ENCODE measurements at regions not wholly inside any gene's neighbourhood (a gene's known extent, or its start where the extent isn't known, plus 50 kb on each side); places are given as distances from the start of the nearest gene placed in this dataset.

GRCh38 chr18:39415471-39415870 lies 1849.9 kb upstream of the CELF4 start:
- CTCF ChIA-PET (ENCODE audit: partially characterized antibody), result no interaction called here
- H3K4me2 ChIP-seq (ENCODE audit: insufficient read depth in 1 of 2, low read depth in 2 of 2, low read length in 2 of 2), result no peak overlapping the region
- 93% methylated on average over 4 of the region's 4 CpGs; no CpG with 5 or more reads in 1 of the 2 experiments for WGBS, 2 experiments (ENCODE audit: extremely low coverage in 1 of 2, insufficient coverage in 1 of 2, insufficient read length in 1 of 2, insufficient replicate concordance in 2 of 2, low coverage in 1 of 2, low lambda C conversion rate in 2 of 2, missing lambda C conversion rate in 1 of 2)
- TF ChIP-seq JUN (IDR thresholded peaks at IDR 0.05; ENCODE audit: low read depth, low read length), result no peak
- no peak for TF ChIP-seq POU5F1 (IDR thresholded peaks at IDR 0.05; ENCODE audit: low read depth, low read length)
- TF ChIP-seq, protein P1, sequence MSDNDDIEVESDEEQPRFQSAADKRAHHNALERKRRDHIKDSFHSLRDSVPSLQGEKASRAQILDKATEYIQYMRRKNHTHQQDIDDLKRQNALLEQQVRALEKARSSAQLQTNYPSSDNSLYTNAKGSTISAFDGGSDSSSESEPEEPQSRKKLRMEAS (IDR thresholded peaks at IDR 0.05), result no peak
- no peak for TF ChIP-seq EZH2 (IDR thresholded peaks at IDR 0.05; ENCODE audit: low read depth, low read length, severe bottlenecking)
- TF ChIP-seq RXRA (IDR thresholded peaks at IDR 0.05; ENCODE audit: insufficient read depth, low read depth, low read length), result no peak
- no peak for TF ChIP-seq SP4 (IDR thresholded peaks at IDR 0.05; ENCODE audit: low read length)
- TF ChIP-seq, protein P2, sequence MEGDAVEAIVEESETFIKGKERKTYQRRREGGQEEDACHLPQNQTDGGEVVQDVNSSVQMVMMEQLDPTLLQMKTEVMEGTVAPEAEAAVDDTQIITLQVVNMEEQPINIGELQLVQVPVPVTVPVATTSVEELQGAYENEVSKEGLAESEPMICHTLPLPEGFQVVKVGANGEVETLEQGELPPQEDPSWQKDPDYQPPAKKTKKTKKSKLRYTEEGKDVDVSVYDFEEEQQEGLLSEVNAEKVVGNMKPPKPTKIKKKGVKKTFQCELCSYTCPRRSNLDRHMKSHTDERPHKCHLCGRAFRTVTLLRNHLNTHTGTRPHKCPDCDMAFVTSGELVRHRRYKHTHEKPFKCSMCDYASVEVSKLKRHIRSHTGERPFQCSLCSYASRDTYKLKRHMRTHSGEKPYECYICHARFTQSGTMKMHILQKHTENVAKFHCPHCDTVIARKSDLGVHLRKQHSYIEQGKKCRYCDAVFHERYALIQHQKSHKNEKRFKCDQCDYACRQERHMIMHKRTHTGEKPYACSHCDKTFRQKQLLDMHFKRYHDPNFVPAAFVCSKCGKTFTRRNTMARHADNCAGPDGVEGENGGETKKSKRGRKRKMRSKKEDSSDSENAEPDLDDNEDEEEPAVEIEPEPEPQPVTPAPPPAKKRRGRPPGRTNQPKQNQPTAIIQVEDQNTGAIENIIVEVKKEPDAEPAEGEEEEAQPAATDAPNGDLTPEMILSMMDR (IDR thresholded peaks at IDR 0.05; ENCODE audit: control extremely low read depth in 1 of 3, insufficient read depth in 1 of 3, low read depth in 1 of 3, low read length in 3 of 3), result no peak
- no peak for TF ChIP-seq ATF3 (IDR thresholded peaks at IDR 0.05; ENCODE audit: insufficient read depth, low read depth, low read length)
- TF ChIP-seq SP2 (IDR thresholded peaks at IDR 0.05; ENCODE audit: low read length), result no peak
- no peak for TF ChIP-seq RFX5 (IDR thresholded peaks at IDR 0.05; ENCODE audit: borderline replicate concordance, low read depth, low read length)

More at GRCh38 chr18:39415471-39415870, 1849.9 kb upstream of the CELF4 start:
- H3K23ac ChIP-seq (ENCODE audit: insufficient read length), result no peak overlapping the region
- H3K79me1 ChIP-seq (ENCODE audit: low read depth, low read length), result no peaks in the 10 kb centered on the region
- H2BK120ac ChIP-seq (replicated peaks; ENCODE audit: low read depth, low read length), result no peak overlapping the region
- H3K23me2 ChIP-seq (ENCODE audit: low read depth, low read length), result no peaks in the 10 kb centered on the region
- no peaks in the 10 kb centered on the region for H4K20me1 ChIP-seq (replicated peaks in 1 of 2; ENCODE audit: control insufficient read depth in 1 of 2, insufficient read depth in 2 of 2, low read length in 2 of 2)
- H3K4me3 ChIP-seq (ENCODE audit: extremely low read depth in 1 of 4, insufficient read depth in 2 of 4, low read depth in 3 of 4, low read length in 4 of 4), result no peak overlapping the region
- H3K18ac ChIP-seq (ENCODE audit: extremely low read depth, low read length), result no peak overlapping the region
- H2BK12ac ChIP-seq (ENCODE audit: low read depth, low read length), result no peak overlapping the region
- H2AK5ac ChIP-seq (ENCODE audit: low read depth, low read length), result no peak overlapping the region
- no peak overlapping the region for H4K91ac ChIP-seq (replicated peaks; ENCODE audit: insufficient read length, low read length)
- H3K4ac ChIP-seq (replicated peaks; ENCODE audit: insufficient read length, low read depth, low read length), result no peak overlapping the region
- H3K56ac ChIP-seq (replicated peaks; ENCODE audit: insufficient read length, low read depth, low read length), result no peak overlapping the region
- H2BK20ac ChIP-seq (ENCODE audit: low read length), result no peak overlapping the region
- no peak overlapping the region for H4K8ac ChIP-seq (ENCODE audit: extremely low read depth, insufficient read depth, low read length)
- H3K79me2 ChIP-seq (ENCODE audit: control insufficient read depth in 1 of 2, insufficient read depth in 2 of 2, low read length in 2 of 2), result no peaks in the 10 kb centered on the region
- no peak overlapping the region for H3K27ac ChIP-seq (ENCODE audit: low read depth, low read length)
- no peak overlapping the region for H2AFZ ChIP-seq (ENCODE audit: low read length)
- no peak overlapping the region for H3K9ac ChIP-seq (replicated peaks in 1 of 4; ENCODE audit: extremely low read depth in 1 of 4, low read depth in 3 of 4, low read length in 3 of 4)
- no peak overlapping the region for H3K14ac ChIP-seq (ENCODE audit: insufficient read length)
- no peaks in the 10 kb centered on the region for H3K9me3 ChIP-seq (ENCODE audit: insufficient read depth in 2 of 2, low read depth in 1 of 2, low read length in 1 of 2)
- H2BK15ac ChIP-seq (ENCODE audit: low read length), result no peak overlapping the region
- FAIRE-seq (no peak), DNase-seq (ENCODE audit: low read depth in 1 of 2, low spot score in 2 of 2) (no peak)
- H3K27me3 ChIP-seq (replicated peaks in 1 of 4; ENCODE audit: control insufficient read depth in 3 of 4, extremely low read depth in 1 of 4, insufficient read depth in 3 of 4, low read length in 3 of 4), result no peaks in the 10 kb centered on the region
- no peaks in the 10 kb centered on the region for H3K4me1 ChIP-seq (replicated peaks in 1 of 4; ENCODE audit: control insufficient read depth in 3 of 4, insufficient read depth in 4 of 4, low read length in 3 of 4)
- H4K5ac ChIP-seq (ENCODE audit: insufficient read length, low read depth, low read length), result no peak overlapping the region
- no peak overlapping the region for H2BK5ac ChIP-seq (ENCODE audit: low read depth, low read length)
- POLR2A ChIA-PET (ENCODE audit: partially characterized antibody), result no interaction called here
- H3K36me3 ChIP-seq (ENCODE audit: control insufficient read depth in 2 of 4, insufficient read depth in 4 of 4, low read length in 3 of 4), result no peaks in the 10 kb centered on the region

Measured in H1 (cell line).